GM19395 (cell line): ENCODE measurements at regions not wholly inside any gene's neighbourhood (a gene's known extent, or its start where the extent isn't known, plus 50 kb on each side); places are given as distances from the start of the nearest gene placed in this dataset.

Experiments
- ATAC-seq: cut with Tn5 transposase; IDR thresholded peaks from one replicate; pipeline ENCODE4 v1.9.1; 2021; ENCODE audit warnings: mild to moderate bottlenecking, moderate library complexity; ENCODE audit not compliant: unreplicated experiment

GRCh38 chr6:115728171-115728570, 332.5 kb downstream of the FRK start:
- ATAC-seq, result no peak

GRCh38 chr6:115721564-115721963, 339.1 kb downstream of the FRK start:
- no peak for ATAC-seq

- ATAC-seq, result no peak
Observed at GRCh38 chr6:115720900-115721299, 339.8 kb downstream of the FRK start.

- peak; percentile 53 for ATAC-seq
Observed at GRCh38 chr6:115717472-115717871, 343.2 kb downstream of the FRK start.

- ATAC-seq, result peak; percentile 98
Observed at GRCh38 chr6:115717062-115717461, 343.6 kb downstream of the FRK start.

GRCh38 chr6:115712291-115712961, 348.3 kb downstream of the FRK start:
- ATAC-seq, result no peak

- ATAC-seq, result no peak
Observed at GRCh38 chr6:115708850-115709249, 351.8 kb downstream of the FRK start.

GRCh38 chr6:115706981-115707380, 353.7 kb downstream of the FRK start:
- no peak for ATAC-seq

GRCh38 chr6:115706324-115706723, 354.4 kb downstream of the FRK start:
- no peak for ATAC-seq

- no peak for ATAC-seq
Observed at GRCh38 chr6:115704028-115704427, 356.7 kb downstream of the FRK start.

GRCh38 chr6:115691433-115691832, 369.3 kb downstream of the FRK start:
- no peak for ATAC-seq

- ATAC-seq, result no peak
Observed at GRCh38 chr6:115690854-115691253, 369.8 kb downstream of the FRK start.

GRCh38 chr6:115681978-115682775, 378.5 kb downstream of the FRK start:
- no peak for ATAC-seq

- ATAC-seq, result no peak
Observed at GRCh38 chr6:115680621-115681020, 380.1 kb downstream of the FRK start.

- no peak for ATAC-seq
Observed at GRCh38 chr6:115677198-115677597, 383.5 kb downstream of the FRK start.

- ATAC-seq, result no peak
Observed at GRCh38 chr6:115675443-115675842, 385.2 kb downstream of the FRK start.

- no peak for ATAC-seq
Observed at GRCh38 chr6:115668781-115669180, 391.9 kb downstream of the FRK start.

- no peak for ATAC-seq
Observed at GRCh38 chr6:115668211-115668610, 392.5 kb downstream of the FRK start.

- ATAC-seq, result no peak
Observed at GRCh38 chr6:115667478-115668026, 393.1 kb downstream of the FRK start.

- ATAC-seq, result no peak
Observed at GRCh38 chr6:115666997-115667396, 393.7 kb downstream of the FRK start.

- ATAC-seq, result no peak
Observed at GRCh38 chr6:115665310-115665709, 395.4 kb downstream of the FRK start.

- ATAC-seq, result no peak
Observed at GRCh38 chr6:115663681-115664080, 397.0 kb downstream of the FRK start.
